ENCODE measurements at regions not wholly inside any gene's neighbourhood (a gene's known extent, or its start where the extent isn't known, plus 50 kb on each side); places are given as distances from the start of the nearest gene placed in this dataset.

DNA sequence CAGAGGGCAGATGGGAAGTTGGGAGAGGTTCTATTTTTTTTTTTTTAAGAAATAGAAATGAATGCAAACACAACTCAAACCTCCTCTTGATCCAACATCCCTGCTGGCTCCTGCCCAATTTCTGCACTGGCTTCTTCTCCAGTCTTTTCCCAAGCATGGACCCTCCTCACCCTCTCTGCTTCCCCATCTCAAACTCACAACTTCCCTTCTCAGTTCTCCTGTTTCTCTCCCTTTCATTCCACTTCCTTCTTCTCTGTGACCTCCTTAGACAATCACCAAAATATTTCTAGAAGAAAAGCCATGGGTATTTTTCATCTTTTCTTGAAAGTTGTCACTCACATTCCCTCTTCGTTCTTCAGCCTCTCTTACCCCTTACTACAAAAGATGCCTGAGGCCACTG is 85.2 kb upstream of the VPREB1 start:
- no peak for DNase-seq (ENCODE audit: low read depth)
- TF ChIP-seq, protein P1, sequence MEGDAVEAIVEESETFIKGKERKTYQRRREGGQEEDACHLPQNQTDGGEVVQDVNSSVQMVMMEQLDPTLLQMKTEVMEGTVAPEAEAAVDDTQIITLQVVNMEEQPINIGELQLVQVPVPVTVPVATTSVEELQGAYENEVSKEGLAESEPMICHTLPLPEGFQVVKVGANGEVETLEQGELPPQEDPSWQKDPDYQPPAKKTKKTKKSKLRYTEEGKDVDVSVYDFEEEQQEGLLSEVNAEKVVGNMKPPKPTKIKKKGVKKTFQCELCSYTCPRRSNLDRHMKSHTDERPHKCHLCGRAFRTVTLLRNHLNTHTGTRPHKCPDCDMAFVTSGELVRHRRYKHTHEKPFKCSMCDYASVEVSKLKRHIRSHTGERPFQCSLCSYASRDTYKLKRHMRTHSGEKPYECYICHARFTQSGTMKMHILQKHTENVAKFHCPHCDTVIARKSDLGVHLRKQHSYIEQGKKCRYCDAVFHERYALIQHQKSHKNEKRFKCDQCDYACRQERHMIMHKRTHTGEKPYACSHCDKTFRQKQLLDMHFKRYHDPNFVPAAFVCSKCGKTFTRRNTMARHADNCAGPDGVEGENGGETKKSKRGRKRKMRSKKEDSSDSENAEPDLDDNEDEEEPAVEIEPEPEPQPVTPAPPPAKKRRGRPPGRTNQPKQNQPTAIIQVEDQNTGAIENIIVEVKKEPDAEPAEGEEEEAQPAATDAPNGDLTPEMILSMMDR (conservative IDR thresholded peaks at IDR 0.05; ENCODE audit: low read length): no peak
- H3K4me3 ChIP-seq (ENCODE audit: low read length): no peak overlapping the region

DNA sequence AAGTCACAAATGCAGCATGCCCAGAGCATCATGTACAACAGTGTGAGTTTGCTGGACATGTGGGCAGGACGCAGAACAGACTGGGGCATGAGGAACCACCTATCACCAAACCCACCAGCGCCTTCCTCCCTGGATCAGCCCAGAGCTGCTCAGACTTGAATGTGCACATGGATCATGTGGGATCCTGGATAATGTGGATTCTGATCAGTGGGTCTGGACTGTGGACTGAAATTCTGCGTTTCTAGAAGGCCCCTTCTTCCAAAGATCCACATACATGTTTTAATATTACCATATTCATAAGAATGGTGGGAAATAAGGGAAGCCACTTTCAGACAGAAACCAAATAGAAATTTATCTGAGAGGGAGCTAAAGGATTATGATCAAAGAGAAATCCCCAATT is 85.6 kb upstream of the VPREB1 start:
- TF ChIP-seq, protein P1 (conservative IDR thresholded peaks at IDR 0.05; ENCODE audit: low read length): no peak
- no peak overlapping the region for H3K4me3 ChIP-seq (ENCODE audit: low read length)

GRCh38 chr22:22158207-22158816 is 86.3 kb upstream of the VPREB1 start:
- no peak overlapping the region for H3K4me3 ChIP-seq (ENCODE audit: low read length)
- TF ChIP-seq, protein P1 (conservative IDR thresholded peaks at IDR 0.05; ENCODE audit: low read length): no peak
- no peak for DNase-seq (ENCODE audit: low read depth)

More for the DNA sequence above, 85.6 kb upstream of the VPREB1 start:
- no peak for DNase-seq (ENCODE audit: low read depth)

GRCh38 chr22:22157348-22157725 is 87.2 kb upstream of the VPREB1 start:
- TF ChIP-seq, protein P1 (conservative IDR thresholded peaks at IDR 0.05; ENCODE audit: low read length): no peak
- DNase-seq (ENCODE audit: low read depth): no peak
- no peak overlapping the region for H3K4me3 ChIP-seq (ENCODE audit: low read length)

DNA sequence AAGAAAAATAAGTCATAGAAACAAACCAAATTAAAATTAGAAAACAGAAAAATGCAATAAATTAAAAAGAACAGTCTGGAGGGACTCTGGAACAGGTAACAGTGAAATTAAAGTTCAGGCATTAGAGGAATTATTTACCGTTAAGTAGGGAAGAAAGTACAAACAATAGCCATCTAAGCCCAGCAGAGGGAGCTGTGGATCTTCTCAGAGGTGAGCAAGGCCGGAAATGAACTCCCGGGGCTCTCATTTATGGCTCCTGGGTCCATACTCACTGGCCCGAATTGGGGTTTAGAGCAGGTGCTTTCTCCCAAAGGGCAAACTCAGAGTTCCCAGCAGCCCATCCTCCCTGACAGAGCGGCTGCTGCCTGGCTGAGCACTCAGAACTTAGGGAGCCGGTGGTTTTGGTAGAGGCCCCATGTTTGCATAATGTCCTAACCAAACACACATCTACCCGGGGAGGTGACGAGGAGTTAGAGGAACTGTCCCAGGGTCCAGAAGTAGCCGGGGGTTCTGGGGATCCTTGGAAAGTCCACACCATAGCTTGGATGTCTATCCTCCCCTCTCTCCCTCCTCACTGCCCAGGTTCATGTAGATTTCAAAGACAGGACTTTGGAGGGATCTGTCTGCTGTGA is 87.8 kb upstream of the VPREB1 start:
- H3K4me3 ChIP-seq (ENCODE audit: low read length): no peak overlapping the region

GRCh38 chr22:22156348-22156715 is 88.3 kb upstream of the VPREB1 start:
- TF ChIP-seq, protein P1 (conservative IDR thresholded peaks at IDR 0.05; ENCODE audit: low read length): no peak
- H3K4me3 ChIP-seq (ENCODE audit: low read length): no peak overlapping the region
- DNase-seq (ENCODE audit: low read depth): no peak

More for the DNA sequence above, 87.8 kb upstream of the VPREB1 start:
- TF ChIP-seq, protein P1 (conservative IDR thresholded peaks at IDR 0.05; ENCODE audit: low read length): peak; percentile 81
- DNase-seq (ENCODE audit: low read depth): peak; percentile 75

- DNase-seq (ENCODE audit: low read depth): no peak
- no peak overlapping the region for H3K4me3 ChIP-seq (ENCODE audit: low read length)
- TF ChIP-seq, protein P1 (conservative IDR thresholded peaks at IDR 0.05; ENCODE audit: low read length): no peak
Measured at GRCh38 chr22:22155607-22156006, 89.0 kb upstream of the VPREB1 start.
